GM18502 (cell line): ENCODE measurements at regions not wholly inside any gene's neighbourhood (a gene's known extent, or its start where the extent isn't known, plus 50 kb on each side); places are given as distances from the start of the nearest gene placed in this dataset.

Source experiments
- ATAC-seq: cut with Tn5 transposase; IDR thresholded peaks from one replicate; pipeline ENCODE4 v1.9.1; 2021; ENCODE audit warnings: mild to moderate bottlenecking; ENCODE audit not compliant: unreplicated experiment, poor library complexity

DNA sequence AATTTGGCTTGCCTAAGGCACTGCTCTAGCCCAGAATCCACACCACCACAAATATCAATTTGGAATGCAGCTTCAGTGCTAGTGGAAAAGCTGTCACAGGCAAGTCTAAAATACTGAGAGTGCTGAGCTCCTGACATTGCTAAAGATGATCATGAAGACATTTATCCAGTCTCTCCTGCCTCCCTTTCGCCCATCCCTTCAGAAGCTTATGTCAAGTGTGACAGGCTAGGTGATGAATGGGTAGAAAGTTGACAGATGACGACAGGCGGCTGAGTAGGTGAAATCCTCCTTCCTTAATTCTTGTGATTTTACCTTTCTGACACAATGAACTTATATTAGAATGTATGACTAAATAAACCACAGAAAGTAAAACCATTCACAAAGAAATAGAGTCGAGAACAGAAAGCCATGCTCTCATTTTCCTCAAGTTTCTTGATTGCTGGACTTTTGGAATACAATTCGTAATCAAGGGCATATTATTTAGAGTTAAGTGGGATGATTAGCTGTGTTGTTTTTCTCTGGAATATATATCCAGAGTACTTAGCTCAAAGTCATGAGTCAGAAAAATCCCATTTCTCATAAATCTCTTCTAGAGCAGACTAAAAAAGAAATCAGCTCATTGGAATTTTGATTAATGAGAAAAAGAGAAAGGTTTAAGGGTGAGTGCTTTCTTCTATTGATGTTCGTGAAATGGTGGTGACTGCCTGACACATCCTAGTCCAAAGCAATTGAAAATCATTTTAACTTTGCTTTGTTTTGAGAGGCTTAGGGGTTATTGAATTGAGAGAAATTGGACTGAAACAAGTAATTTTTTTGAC is 1228.2 kb upstream of the CITED2 start:
- ATAC-seq, result no peak

DNA sequence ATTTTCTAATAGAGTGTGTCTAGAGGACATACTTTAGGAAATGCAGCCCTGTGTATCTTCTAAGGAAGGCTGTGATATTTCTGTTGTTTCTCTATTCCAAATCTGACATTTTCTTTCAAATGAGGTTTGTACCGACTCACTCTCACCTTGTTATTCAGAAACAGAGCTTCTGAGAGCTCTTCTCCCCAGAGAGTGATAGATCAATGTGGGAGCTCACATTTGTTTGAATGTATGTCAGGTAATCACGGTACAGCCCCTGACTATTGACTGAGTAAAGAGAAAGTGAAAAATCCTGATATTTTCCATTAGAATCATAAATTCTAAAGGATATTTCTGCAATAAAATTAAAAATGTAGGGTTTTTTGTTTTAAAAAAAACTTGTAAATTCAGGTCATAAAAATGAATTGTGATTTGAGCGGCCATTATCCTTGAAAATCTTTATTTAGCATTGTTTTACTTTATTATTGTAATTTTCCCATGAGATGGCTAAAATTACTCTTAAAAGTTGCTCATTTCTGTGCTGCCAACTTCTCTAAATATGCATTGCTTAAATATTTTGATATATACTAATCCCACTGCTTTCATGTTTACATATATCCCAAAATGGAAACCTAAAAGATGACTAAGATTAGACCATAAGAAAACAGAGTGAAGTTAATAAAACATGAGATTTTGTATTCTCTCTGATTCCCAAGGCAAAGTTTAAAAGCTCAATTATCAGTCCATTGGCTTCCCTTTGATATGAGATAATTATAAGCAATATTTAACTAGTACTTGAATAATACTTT is 1226.8 kb upstream of the CITED2 start:
- ATAC-seq, result no peak

DNA sequence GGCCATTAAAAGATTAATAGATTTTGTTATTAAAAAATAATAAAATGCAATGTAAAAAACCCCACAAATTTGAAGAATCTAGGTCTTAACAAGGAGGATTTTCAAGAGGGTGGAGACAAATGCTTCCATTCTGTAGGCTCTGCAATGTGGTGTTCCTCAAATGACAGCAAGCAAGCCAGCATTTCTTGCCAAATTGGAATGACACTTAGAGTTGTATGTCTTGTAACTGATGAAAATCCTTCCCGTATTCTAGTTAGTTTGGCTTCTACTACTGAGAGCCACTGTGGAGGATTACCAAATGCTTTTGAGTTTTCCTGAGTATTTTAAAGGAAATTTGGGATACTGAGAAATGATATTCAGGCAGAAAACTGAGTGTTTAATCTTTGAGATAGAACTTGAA is 1225.5 kb upstream of the CITED2 start:
- no peak for ATAC-seq

DNA sequence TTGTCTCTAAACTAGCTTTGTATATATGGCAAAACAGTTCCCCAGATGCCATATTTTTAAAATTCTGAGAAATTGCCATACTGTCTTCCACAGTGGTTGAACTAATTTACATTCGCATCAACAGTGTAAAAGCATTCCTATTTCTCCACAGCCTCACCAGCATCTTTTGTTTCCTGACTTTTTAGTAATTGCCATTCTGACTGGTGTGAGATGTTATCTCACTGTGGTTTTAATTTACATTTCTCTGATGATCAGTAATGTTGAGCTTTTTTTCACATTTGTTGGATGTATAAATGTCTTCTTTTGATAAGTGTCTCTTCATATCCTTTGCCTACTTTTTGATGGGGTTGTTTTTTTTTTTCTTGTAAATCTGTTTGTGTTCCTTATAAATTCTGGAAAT is 1222.7 kb upstream of the CITED2 start:
- ATAC-seq, result no peak

DNA sequence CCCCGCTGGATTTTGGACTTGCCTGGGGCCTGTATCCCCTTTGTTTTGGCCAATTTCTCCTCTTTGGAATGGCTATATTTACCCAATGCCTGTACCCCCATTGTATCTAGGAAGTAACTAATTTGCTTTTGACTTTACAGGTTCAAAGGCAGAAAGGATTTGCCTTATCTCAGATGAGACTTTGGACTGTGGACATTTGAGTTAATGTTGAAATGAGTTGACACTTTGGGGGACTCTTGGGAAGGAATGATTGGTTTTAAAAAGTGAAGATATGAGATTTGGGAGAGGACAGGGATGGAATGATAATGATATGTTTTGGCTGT is 1220.3 kb upstream of the CITED2 start:
- ATAC-seq, result no peak

DNA sequence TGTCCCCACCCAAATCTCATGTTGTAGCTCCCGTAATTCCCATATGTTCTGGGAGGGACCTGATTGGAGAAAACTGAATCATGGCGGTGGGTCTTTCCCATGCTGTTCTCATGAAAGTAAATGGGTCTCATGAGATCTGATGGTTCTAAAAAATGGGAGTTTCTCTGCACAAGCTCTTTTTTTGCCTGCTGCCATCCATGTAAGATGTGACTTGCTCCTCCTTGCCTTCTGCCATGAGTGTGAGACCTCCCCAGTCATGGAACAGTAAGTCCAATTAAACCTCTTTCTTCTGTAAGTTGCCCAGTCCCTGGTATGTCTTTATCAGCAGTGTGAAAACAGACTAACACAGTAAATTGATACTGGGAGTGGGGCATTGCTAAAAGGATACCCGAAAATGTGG is 1218.4 kb upstream of the CITED2 start:
- ATAC-seq, result no peak

DNA sequence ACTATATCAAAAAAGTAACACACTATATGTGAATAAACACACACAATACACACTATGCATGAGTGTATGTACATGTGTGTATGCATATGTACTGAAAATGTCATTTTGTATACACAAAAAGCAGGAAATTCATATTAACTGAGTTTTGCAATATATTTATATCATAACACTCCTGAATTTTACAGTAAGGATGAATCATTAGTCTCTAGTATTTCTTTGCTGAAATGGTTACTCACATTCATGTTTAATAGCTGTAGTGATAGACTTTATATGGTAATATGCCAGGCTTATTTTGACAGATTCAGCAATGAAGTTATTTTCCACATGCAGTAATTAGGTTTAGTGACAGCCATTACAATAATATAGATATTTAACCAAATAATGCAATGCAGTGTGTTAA is 1216.2 kb upstream of the CITED2 start:
- ATAC-seq, result no peak

DNA sequence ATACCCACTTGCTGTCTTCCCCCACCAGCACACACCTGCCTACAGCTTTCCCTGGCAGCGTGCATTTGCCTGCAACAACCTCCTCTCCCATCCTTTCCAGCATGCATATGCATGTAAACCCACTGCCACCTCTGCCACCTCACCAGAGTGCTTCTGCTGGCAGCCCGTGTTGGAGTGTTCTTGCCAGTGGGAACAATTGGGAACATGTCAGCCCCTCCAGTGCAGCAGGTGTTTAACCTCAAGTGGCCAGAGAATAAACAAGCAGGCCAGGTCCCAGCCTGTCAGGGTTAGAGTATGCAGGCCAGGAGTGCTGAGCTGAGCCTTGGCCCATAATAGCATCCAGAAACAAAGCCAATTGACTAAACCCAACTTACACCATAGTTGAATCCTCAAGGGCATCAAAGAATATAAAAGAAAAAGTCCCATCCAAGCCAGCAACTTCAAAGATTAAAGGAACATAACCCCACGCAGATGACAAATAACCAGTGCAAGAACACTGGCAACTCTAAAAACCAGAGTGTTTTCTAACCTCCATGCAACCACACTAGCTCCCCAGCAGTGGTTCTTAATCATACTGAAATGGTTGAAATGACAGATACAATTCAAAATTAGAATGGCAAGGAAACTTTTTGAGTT is 1212.1 kb upstream of the CITED2 start:
- peak; percentile 84 for ATAC-seq

DNA sequence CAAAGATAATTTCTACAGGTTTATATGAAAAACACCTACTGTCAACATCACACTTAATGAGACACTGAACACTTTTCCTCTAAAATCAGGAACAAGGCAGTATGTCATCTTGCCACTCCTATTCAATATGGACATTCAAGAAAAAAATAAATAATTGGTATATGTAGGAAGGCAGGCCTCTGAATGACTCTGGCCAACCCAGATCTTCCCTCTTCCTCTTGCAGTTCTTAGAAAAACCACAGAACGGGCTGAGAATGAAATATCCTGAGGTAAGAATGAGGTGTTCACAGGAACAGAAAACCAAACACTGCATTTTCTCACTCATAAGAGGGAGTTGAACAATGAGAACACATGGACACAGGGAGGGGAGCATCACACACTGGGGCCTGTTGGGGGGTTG is 1207.2 kb upstream of the CITED2 start:
- ATAC-seq, result no peak

DNA sequence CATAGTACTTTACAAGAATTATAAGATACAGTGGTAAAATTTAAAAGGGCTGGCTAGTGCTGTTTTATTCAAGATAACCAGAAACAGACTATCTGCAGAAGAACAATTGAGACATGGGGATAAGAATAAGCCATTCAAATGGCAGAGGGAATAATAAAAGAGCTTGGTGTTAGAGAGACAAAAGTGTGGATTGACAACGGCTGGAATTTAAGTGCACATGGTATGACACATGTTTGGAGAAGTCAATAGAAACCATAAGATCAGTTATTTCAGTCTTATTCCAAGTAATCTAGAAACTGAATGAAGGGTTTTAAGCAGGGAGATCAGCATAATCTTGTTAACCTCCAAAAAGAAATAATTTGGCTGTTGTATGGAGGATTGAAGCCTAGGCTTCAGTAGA is 1205.5 kb upstream of the CITED2 start:
- ATAC-seq, result no peak

DNA sequence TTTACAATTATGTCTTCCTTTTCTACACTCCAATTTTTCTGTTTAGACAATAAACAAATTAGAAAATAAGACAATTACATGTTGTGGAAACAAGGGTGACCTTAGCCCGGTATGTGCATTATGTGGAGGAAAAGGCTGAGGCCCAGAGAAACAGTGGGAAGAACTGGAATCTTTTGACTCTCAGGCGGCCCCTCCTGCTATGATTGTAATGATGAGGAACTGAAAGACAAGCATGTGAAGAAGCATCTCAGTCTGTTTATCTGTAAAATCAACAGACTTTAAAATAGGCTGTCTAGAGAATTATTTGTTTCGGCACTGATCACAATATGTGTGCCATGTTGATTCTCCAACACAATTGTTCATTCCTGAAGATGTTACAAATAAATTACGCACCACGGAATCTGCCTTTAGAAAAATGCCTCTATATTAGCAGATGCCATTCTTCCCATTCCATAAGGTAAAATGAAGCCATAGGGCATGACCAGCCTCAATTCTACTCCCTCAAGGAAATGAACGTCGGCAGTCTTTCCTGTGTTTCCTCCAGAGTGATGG is 1201.6 kb upstream of the CITED2 start:
- ATAC-seq, result no peak

DNA sequence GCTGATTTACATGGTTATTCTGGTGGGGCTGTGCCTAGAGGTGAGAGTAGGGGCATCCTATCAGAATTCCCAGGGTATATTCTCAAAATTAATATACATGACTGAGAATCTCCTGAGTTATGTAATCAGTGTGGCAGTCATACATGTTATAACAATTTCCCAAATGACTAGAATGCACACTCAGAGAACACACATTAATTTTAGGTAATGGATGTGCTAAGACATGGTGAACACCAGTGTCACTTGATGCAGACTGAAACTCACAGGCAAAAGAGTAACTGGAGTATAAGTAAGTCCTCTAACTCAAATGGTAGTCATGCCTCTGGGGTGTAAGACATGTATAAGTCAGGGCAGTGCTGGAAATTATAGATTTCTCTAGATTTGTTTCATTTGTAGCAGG is 1198.4 kb upstream of the CITED2 start:
- ATAC-seq, result no peak

DNA sequence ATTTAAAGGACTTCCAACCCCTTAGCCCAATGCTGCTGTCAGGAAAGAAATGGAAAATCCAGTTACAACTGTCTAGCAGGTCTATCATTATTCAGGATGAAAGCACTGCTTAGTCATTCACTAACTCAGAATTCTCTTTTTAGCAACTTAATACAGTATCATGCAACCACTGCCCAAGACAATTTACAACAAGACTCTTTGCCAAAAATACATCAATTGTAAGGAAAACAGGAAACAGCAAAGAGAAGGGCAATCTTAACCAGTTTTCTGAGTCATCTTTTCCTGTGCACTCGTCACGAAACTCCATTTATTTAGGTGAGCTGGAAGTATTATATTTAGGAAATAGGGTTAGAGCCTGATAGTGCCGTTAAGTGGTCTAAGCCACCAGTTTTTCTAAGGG is 1197.7 kb upstream of the CITED2 start:
- ATAC-seq, result no peak

DNA sequence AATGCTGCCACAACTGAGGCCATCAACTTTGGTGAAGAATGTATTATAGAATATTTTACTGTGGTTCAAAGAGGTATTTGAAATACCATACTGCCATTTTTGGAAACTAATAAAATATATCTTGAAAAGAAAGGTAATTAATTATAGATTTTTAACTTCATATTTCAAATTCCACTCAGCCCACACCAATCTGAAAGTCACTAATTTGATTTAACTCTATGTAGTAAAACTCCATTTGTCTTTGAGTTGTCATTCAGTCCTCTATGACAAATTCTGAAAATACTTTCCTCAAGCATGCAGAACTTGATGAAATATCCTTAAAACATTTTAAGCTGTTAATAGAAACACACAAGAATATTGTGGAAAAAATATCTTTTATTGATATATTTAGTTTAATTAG is 1196.7 kb upstream of the CITED2 start:
- no peak for ATAC-seq

DNA sequence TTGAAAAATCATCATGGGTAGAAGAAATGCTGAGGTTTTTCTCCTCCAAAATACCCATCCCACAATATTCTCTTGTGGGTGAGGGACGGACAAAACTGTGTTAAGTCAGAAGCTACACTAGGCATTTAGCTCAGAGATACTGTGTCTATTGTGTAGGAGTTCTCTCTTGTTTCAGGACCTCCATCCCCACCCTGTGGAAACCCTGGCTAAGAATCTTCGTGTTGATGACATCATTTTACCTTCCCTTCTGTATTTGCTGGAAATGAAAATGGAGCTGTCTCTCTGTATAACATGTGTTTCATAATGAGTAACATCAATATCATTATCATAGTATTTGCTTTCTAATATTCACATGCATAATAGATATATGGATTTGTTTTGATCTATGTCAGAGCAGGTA is 1193.0 kb upstream of the CITED2 start:
- no peak for ATAC-seq

DNA sequence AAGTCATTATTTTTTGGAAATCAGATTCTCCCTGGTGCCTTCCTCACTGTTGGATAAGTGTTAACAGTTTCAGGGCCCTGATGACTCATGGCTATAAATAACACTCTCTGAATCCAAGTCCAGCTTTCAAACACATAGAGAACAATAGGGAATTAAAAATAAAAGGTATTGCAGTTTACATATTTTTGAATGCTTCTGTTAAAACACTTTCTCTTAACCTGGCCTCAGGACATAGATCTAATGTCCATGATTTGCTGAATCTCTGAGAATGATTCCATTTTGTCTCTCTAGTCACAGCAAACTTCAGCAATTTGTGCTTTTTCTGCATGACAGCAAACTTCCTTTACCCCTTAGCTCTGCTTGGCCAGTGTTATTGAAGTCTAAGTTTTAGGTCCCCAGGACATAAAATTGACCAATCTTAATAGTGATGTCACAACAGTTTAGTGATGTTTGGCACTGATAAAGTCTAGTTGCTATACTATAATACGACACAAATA is 1192.4 kb upstream of the CITED2 start:
- ATAC-seq, result no peak

DNA sequence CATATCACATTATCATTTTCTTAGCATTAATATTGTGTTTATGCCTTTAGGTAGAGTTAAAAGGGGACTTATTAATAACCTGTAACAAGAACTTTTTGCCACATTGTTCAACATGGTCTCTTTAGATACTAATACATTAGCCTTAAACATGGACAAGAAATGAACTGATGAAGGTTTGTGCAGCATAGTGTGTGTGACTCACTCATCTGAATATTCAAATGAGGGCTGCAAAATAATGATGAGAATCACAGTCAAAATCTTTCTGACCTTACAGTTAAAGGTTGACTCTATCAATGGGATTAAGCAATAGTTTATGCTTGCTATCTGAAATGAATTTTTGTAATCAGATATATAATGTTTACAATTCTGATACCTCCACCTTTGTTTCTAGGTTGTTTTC is 1189.3 kb upstream of the CITED2 start:
- ATAC-seq, result no peak

DNA sequence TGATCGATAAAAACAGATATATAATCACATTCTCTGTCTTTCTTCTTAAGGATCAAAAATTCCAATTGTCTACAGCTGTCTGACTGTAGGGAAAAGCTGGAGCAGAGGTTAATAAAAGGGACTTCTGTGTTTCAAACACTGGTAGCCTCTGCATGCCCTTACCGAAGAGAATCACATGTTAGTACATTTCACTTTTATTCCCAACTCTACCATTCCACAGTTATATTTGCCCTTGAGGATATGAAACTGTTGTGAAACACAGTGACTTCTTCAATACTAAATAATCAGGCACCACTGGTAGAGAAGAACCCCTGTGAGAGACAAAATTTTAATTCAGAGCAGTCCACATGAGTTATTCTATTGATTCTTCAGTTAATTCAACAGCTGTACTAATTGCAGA is 1187.3 kb upstream of the CITED2 start:
- ATAC-seq, result no peak

DNA sequence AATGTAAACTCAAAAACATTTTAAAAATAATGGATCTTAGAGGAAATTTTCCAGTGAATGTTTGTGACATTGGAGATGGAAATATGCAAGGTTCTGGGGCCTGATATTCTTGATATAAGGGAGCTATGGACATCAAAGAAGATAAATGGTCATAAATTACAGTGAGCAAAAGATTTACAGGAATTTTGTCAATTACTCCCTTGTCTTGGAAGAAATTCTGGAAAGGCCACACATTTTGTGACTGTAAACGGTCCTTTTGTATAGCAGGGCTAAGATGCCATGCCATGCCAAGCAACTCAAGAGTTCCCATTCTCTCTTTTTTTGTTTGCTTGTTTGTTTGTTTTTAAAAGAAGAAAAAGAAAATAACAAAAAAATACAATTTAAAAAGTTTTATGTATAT is 1186.2 kb upstream of the CITED2 start:
- no peak for ATAC-seq

DNA sequence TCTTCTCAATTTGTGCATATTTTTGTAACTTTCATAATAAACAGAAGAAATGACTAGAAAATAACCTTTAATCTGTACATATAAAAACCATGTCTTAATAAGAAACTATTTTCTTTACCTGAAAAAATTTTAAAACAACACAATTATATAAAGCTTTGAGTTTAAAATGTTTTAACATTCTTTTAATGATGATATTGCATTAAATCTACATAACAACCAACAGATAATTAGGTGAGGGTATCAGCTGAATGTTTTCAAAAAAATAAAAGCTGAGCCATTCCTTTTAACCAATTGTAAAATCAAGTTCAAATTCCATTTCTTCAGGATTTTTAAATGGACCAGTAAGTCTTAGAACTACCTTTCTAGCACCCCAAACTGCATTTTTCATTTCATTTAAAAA is 1185.0 kb upstream of the CITED2 start:
- no peak for ATAC-seq

DNA sequence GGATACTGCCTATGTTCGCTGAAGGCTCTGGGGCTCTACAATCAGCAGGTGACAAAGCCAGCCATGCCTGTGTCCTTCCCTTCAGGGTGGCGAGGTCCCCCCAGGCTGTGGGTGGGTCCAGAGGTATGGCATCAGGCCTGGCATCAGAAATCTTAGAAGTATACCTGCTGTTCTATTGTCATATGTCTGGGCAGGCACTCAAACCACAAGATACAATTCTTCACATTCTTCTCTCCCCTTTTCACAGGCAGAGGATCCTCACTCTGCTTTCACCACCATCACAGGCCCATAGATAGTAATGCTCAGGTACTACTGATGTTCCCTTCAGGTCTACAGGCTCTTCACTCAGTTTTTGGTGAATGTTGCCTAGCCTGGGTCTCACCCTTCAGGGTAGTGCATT is 1180.0 kb upstream of the CITED2 start:
- ATAC-seq, result no peak
